ENCODE measurements at regions not wholly inside any gene's neighbourhood (a gene's known extent, or its start where the extent isn't known, plus 50 kb on each side); places are given as distances from the start of the nearest gene placed in this dataset.

DNA sequence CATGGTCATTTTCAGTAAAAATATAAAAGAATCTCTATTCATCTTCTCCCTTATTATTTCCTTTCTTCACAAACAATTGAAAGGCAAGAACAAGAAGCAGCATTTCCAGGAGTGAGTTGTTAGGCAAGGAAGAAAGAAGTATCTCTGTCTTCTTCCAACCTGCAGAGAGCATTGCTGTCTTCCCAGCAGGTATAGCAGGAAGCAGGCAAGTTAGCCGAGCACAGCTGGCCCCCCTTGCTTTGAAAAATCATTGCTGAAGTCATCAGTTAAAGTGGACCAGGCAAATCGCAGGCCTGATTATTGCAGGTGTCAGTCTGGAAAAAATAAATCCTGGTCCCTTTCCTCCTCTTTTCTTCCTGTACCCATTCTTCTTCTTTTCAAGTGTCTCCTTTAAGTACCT lies 353.1 kb upstream of the BRINP1 start:
- H3F3A ChIP-seq (ENCODE audit: insufficient read depth, low read length) = no peaks in the 10 kb centered on the region
- no peak overlapping the region for H3K9ac ChIP-seq (ENCODE audit: low read length)
- no peaks in the 10 kb centered on the region for H3K9me3 ChIP-seq (replicated peaks; ENCODE audit: insufficient read depth, low read length)
- H3K4me1 ChIP-seq (ENCODE audit: low read length) = no peaks in the 10 kb centered on the region
- H2AFZ ChIP-seq (ENCODE audit: low read length) = no peak overlapping the region
- no peaks in the 10 kb centered on the region for H3K79me2 ChIP-seq (ENCODE audit: low read length)
- no peak overlapping the region for H3K4me3 ChIP-seq (ENCODE audit: low read length)
- H3K27ac ChIP-seq (ENCODE audit: low read length) = no peak overlapping the region
- H3K36me3 ChIP-seq (replicated peaks; ENCODE audit: insufficient read depth, low read length) = no peaks in the 10 kb centered on the region
- no peaks in the 10 kb centered on the region for H3K27me3 ChIP-seq (replicated peaks; ENCODE audit: insufficient read depth, low read length)
- no peak for DNase-seq
- H3K4me2 ChIP-seq (ENCODE audit: low read depth, low read length) = no peak overlapping the region
- no peak for TF ChIP-seq EZH2phosphoT487 (IDR thresholded peaks at IDR 0.05; ENCODE audit: low read length)
- no peak for TF ChIP-seq CTCF (IDR thresholded peaks at IDR 0.05; ENCODE audit: low read length)
- no peak for TF ChIP-seq EZH2 (optimal IDR thresholded peaks at IDR 0.05; ENCODE audit: low read depth, low read length)
- no peaks in the 10 kb centered on the region for H3K9me2 ChIP-seq (replicated peaks; ENCODE audit: insufficient read depth, low read length)
- no peaks in the 10 kb centered on the region for H4K20me1 ChIP-seq (ENCODE audit: insufficient read depth, low read length)

DNA sequence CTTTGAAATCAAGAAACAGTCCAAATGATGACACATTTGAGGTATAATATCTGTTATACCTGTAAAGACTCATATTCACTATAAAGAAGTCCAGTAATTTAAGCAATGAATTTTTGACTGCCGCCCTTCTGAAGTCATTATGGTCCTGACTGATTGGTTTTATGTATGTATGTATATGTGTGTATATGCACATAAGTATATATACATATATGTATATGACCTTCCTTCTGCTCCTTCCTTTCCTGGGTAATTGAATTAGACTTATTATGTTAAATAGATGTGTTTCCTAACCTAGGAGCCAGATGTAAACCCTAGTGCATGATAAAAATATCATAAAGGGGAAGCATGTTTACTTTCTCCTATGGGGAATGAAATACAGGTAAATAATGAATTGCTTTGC lies 343.1 kb upstream of the BRINP1 start:
- no peaks in the 10 kb centered on the region for H3F3A ChIP-seq (ENCODE audit: insufficient read depth, low read length)
- no peaks in the 10 kb centered on the region for H3K79me2 ChIP-seq (ENCODE audit: low read length)
- no peaks in the 10 kb centered on the region for H3K36me3 ChIP-seq (replicated peaks; ENCODE audit: insufficient read depth, low read length)
- no peak overlapping the region for H3K9ac ChIP-seq (ENCODE audit: low read length)
- H2AFZ ChIP-seq (ENCODE audit: low read length) = no peak overlapping the region
- no peaks in the 10 kb centered on the region for H4K20me1 ChIP-seq (ENCODE audit: insufficient read depth, low read length)
- TF ChIP-seq CTCF (IDR thresholded peaks at IDR 0.05; ENCODE audit: low read length) (no peak), EZH2phosphoT487 (IDR thresholded peaks at IDR 0.05; ENCODE audit: low read length) (no peak), EZH2 (optimal IDR thresholded peaks at IDR 0.05; ENCODE audit: low read depth, low read length) (no peak)
- H3K27me3 ChIP-seq (replicated peaks; ENCODE audit: insufficient read depth, low read length) = no peaks in the 10 kb centered on the region
- no peak overlapping the region for H3K4me2 ChIP-seq (ENCODE audit: low read depth, low read length)
- H3K4me3 ChIP-seq (ENCODE audit: low read length) = no peak overlapping the region
- DNase-seq = no peak
- no peaks in the 10 kb centered on the region for H3K9me3 ChIP-seq (replicated peaks; ENCODE audit: insufficient read depth, low read length)
- H3K9me2 ChIP-seq (replicated peaks; ENCODE audit: insufficient read depth, low read length) = no peaks in the 10 kb centered on the region
- no peaks in the 10 kb centered on the region for H3K4me1 ChIP-seq (ENCODE audit: low read length)
- H3K27ac ChIP-seq (ENCODE audit: low read length) = no peak overlapping the region

- Histone ChIP-seq H3K9me2 (replicated peaks; ENCODE audit: insufficient read depth, low read length) (no peaks in the 10 kb centered on the region), H3K4me1 (ENCODE audit: low read length) (no peaks in the 10 kb centered on the region), H3K4me2 (ENCODE audit: low read depth, low read length) (no peak overlapping the region), H3K4me3 (ENCODE audit: low read length) (no peak overlapping the region), H3F3A (ENCODE audit: insufficient read depth, low read length) (no peaks in the 10 kb centered on the region), H3K27ac (ENCODE audit: low read length) (no peak overlapping the region), H3K36me3 (replicated peaks; ENCODE audit: insufficient read depth, low read length) (no peaks in the 10 kb centered on the region), H4K20me1 (ENCODE audit: insufficient read depth, low read length) (no peaks in the 10 kb centered on the region), H2AFZ (ENCODE audit: low read length) (no peak overlapping the region), H3K9ac (ENCODE audit: low read length) (no peak overlapping the region), H3K9me3 (replicated peaks; ENCODE audit: insufficient read depth, low read length) (no peaks in the 10 kb centered on the region), H3K27me3 (replicated peaks; ENCODE audit: insufficient read depth, low read length) (no peaks in the 10 kb centered on the region), H3K79me2 (ENCODE audit: low read length) (no peaks in the 10 kb centered on the region)
- no peak for DNase-seq
- TF ChIP-seq EZH2 (optimal IDR thresholded peaks at IDR 0.05; ENCODE audit: low read depth, low read length) = no peak
- no peak for TF ChIP-seq EZH2phosphoT487 (IDR thresholded peaks at IDR 0.05; ENCODE audit: low read length)
- TF ChIP-seq CTCF (IDR thresholded peaks at IDR 0.05; ENCODE audit: low read length) = no peak
Measured at GRCh38 chr9:119709431-119709830, 340.2 kb upstream of the BRINP1 start.

Data from MM.1S (cell line).